ENCODE measurements at regions not wholly inside any gene's neighbourhood (a gene's known extent, or its start where the extent isn't known, plus 50 kb on each side); places are given as distances from the start of the nearest gene placed in this dataset.

DNA sequence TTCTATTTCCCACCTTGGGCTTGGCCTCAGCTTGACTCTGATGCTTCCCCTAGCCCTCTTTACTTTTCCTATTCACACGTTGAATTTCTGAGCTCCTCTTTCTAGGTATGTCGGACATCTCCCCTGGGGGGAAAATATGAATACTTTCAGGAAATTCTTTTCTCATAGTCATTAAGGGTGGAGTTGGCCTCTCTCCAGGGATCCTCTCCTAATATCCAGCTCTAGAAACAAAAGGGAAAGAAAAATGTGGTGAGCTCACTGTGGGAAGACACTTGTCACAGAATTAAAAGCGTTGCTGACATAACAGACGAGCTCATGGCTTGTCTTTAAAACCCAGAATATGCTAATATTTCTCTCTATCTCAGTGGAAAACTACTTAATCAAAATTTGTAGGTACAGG, 132.7 kb upstream of the MEX3C start:
- TF ChIP-seq, protein P1, sequence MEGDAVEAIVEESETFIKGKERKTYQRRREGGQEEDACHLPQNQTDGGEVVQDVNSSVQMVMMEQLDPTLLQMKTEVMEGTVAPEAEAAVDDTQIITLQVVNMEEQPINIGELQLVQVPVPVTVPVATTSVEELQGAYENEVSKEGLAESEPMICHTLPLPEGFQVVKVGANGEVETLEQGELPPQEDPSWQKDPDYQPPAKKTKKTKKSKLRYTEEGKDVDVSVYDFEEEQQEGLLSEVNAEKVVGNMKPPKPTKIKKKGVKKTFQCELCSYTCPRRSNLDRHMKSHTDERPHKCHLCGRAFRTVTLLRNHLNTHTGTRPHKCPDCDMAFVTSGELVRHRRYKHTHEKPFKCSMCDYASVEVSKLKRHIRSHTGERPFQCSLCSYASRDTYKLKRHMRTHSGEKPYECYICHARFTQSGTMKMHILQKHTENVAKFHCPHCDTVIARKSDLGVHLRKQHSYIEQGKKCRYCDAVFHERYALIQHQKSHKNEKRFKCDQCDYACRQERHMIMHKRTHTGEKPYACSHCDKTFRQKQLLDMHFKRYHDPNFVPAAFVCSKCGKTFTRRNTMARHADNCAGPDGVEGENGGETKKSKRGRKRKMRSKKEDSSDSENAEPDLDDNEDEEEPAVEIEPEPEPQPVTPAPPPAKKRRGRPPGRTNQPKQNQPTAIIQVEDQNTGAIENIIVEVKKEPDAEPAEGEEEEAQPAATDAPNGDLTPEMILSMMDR (IDR thresholded peaks at IDR 0.05): no peak
- no peak for TF ChIP-seq ZFX (IDR thresholded peaks at IDR 0.05; ENCODE audit: borderline replicate concordance)
- H3K27ac ChIP-seq: no peak overlapping the region

GRCh38 chr18:51330739-51331138, 133.3 kb upstream of the MEX3C start:
- TF ChIP-seq, protein P1 (IDR thresholded peaks at IDR 0.05): no peak
- no peak for TF ChIP-seq ZFX (IDR thresholded peaks at IDR 0.05; ENCODE audit: borderline replicate concordance)
- no peak overlapping the region for H3K27ac ChIP-seq

GRCh38 chr18:51337406-51337805, 139.9 kb upstream of the MEX3C start:
- no peak for TF ChIP-seq ZFX (IDR thresholded peaks at IDR 0.05; ENCODE audit: borderline replicate concordance)
- TF ChIP-seq, protein P1 (IDR thresholded peaks at IDR 0.05): no peak
- H3K27ac ChIP-seq: no peak overlapping the region

- no peak overlapping the region for H3K27ac ChIP-seq
Observed at GRCh38 chr18:51339856-51340255, 142.4 kb upstream of the MEX3C start.

DNA sequence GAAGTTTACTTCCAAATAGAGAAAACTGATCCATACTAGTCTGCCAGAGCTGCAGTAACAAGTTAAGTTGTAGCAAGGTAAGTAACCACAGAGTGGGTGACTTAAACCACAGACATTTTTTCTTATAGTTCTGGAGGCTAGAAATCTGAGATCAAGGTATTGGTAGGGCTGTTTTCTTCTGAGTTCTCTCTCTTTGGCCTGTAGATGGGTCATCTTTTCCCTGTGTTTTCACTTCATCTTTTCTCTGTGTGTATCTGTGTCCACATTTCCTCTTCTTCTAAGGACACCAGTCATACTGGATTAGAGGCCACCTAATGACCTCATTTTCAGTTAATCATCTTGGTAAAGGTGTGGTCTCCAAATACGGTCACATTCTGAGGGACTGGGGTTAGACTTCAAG, 142.9 kb upstream of the MEX3C start:
- no peak overlapping the region for H3K27ac ChIP-seq
- TF ChIP-seq, protein P1 (IDR thresholded peaks at IDR 0.05): no peak
- no peak for TF ChIP-seq ZFX (IDR thresholded peaks at IDR 0.05; ENCODE audit: borderline replicate concordance)

More at GRCh38 chr18:51339856-51340255, 142.4 kb upstream of the MEX3C start:
- TF ChIP-seq ZFX (IDR thresholded peaks at IDR 0.05; ENCODE audit: borderline replicate concordance): no peak
- TF ChIP-seq, protein P1 (IDR thresholded peaks at IDR 0.05): no peak

DNA sequence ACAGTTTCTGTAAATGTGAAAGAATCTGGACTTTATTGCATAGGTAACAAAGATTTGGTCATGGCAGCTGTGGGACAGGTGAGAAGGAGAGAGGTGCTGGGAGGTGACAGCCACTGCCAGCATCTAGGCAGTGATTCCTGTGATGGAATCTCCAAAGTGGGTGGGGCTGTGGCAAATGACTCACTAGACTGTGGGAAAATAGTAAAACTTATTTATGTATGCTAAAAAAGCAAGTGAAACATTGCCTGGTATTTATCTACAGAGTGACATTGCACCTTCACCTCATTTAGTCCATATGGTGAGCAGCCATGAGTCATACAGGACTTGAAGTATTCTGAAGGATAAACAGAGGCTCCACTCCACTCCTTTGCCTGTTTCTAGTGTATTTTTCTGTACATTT, 145.3 kb upstream of the MEX3C start:
- no peak for TF ChIP-seq ZFX (IDR thresholded peaks at IDR 0.05; ENCODE audit: borderline replicate concordance)
- TF ChIP-seq, protein P1 (IDR thresholded peaks at IDR 0.05): no peak

GRCh38 chr18:51345848-51346391, 148.4 kb upstream of the MEX3C start:
- TF ChIP-seq, protein P1 (IDR thresholded peaks at IDR 0.05): no peak
- TF ChIP-seq ZFX (IDR thresholded peaks at IDR 0.05; ENCODE audit: borderline replicate concordance): no peak
- no peak overlapping the region for H3K27ac ChIP-seq

More for the DNA sequence above, 145.3 kb upstream of the MEX3C start:
- H3K27ac ChIP-seq: no peak overlapping the region

Measured in 22Rv1 (cell line).